ENCODE measurements at regions not wholly inside any gene's neighbourhood (a gene's known extent, or its start where the extent isn't known, plus 50 kb on each side); places are given as distances from the start of the nearest gene placed in this dataset.

GRCh38 chr6:99689916-99690685 is 83.5 kb downstream of the PRDM13 start:
- TF ChIP-seq CTCF (IDR thresholded peaks at IDR 0.05; ENCODE audit: low read depth, low read length): no peak
- no peak for TF ChIP-seq EZH2phosphoT487 (IDR thresholded peaks at IDR 0.05; ENCODE audit: low read depth)
